Muscle layer of duodenum (tissue), 2 donors: ENCODE measurements at regions not wholly inside any gene's neighbourhood (a gene's known extent, or its start where the extent isn't known, plus 50 kb on each side); places are given as distances from the start of the nearest gene placed in this dataset.

Experiments used
- H3K27ac ChIP-seq: one replicate; pipeline ENCODE4 v1.7.0; 2013; ENCODE audit warnings: mild to moderate bottlenecking, low read length
- H3K27me3 ChIP-seq: one replicate; pipeline ENCODE4 v1.7.0; 2013; ENCODE audit warnings: low read depth, mild to moderate bottlenecking, control low read depth, low read length
- H3K36me3 ChIP-seq, 2 donors: one replicate each; pipeline ENCODE4 v1.7.0; 2013; ENCODE audit warnings: low read length in 2 of 2, control low read depth in 1 of 2, mild to moderate bottlenecking in 1 of 2; ENCODE audit not compliant: insufficient read depth in 2 of 2, control insufficient read depth in 1 of 2
- H3K4me1 ChIP-seq, 2 donors: one replicate each; pipeline ENCODE4 v1.7.0; 2013; ENCODE audit warnings: low read length in 2 of 2, mild to moderate bottlenecking in 2 of 2, control low read depth in 1 of 2, moderate library complexity in 1 of 2; ENCODE audit not compliant: insufficient read depth in 2 of 2, control insufficient read depth in 1 of 2
- H3K4me3 ChIP-seq, 2 donors: one replicate each; pipeline ENCODE4 v1.7.0; 2013; ENCODE audit warnings: low read length in 2 of 2, low read depth in 1 of 2, mild to moderate bottlenecking in 1 of 2
- H3K9me3 ChIP-seq, 2 donors: one replicate each; pipeline ENCODE4 v1.7.0; 2013; ENCODE audit warnings: low read length in 2 of 2, control low read depth in 1 of 2, mild to moderate bottlenecking in 1 of 2; ENCODE audit not compliant: control insufficient read depth in 1 of 2
- donor health status: healthy.

GRCh38 chr2:117763804-117764203 lies 50.7 kb upstream of the DDX18 start:
- no peak overlapping the region for H3K27ac ChIP-seq
- H3K4me3 ChIP-seq: no peak overlapping the region
- no peaks in the 10 kb centered on the region for H3K27me3 ChIP-seq
- H3K4me1 ChIP-seq: no peaks in the 10 kb centered on the region
- H3K36me3 ChIP-seq: no peaks in the 10 kb centered on the region
- no peaks in the 10 kb centered on the region for H3K9me3 ChIP-seq
